ENCODE measurements at regions not wholly inside any gene's neighbourhood (a gene's known extent, or its start where the extent isn't known, plus 50 kb on each side); places are given as distances from the start of the nearest gene placed in this dataset.
"Not testable (repeated sequence)": the region's sequence is repeated elsewhere in the genome, so short reads cannot be mapped to it uniquely, and the experiment has no call there.

DNA sequence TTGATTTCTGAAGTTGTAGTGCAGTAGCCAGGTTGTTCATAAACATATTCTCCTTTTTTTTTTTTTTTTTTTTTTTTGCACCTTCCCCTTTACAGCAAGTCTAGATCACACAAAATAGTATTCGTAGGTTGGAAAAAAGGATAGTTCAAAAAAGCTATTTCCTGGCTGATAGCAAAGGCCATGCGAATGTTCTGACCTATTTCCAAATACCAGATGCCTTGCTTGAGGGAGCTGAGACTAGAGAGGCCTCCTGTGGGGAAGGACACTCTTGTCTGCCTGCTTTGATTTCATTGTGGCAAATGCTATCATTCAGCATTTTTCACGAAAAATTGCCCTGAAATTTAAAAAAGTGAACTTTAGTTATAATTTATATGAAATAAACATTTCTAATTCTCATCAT lies 111.4 kb downstream of the MAD2L1 start:
- Histone ChIP-seq H3K4me3 (no peak overlapping the region), H3K27ac (no peak overlapping the region)
- no peak for DNase-seq (ENCODE audit: low spot score)
- TF ChIP-seq, protein P1, sequence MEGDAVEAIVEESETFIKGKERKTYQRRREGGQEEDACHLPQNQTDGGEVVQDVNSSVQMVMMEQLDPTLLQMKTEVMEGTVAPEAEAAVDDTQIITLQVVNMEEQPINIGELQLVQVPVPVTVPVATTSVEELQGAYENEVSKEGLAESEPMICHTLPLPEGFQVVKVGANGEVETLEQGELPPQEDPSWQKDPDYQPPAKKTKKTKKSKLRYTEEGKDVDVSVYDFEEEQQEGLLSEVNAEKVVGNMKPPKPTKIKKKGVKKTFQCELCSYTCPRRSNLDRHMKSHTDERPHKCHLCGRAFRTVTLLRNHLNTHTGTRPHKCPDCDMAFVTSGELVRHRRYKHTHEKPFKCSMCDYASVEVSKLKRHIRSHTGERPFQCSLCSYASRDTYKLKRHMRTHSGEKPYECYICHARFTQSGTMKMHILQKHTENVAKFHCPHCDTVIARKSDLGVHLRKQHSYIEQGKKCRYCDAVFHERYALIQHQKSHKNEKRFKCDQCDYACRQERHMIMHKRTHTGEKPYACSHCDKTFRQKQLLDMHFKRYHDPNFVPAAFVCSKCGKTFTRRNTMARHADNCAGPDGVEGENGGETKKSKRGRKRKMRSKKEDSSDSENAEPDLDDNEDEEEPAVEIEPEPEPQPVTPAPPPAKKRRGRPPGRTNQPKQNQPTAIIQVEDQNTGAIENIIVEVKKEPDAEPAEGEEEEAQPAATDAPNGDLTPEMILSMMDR (IDR thresholded peaks at IDR 0.05): no peak

DNA sequence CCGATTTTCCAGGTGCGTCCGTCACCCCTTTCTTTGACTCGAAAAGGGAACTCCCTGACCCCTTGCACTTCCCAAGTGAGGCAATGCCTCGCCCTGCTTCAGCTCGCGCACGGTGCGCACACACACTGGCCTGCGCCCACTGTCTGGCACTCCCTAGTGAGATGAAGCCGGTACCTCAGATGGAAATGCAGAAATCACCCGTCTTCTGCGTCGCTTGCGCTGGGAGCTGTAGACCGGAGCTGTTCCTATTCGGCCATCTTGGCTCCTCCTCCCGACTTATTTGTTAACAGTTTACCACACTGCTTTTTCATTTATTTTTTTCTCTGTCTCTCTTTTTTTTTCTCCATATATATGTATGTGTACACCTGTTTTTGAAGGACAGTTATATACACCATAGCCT lies 112.2 kb downstream of the MAD2L1 start:
- not testable (repeated sequence) for H3K27ac ChIP-seq; DNase-seq (ENCODE audit: low spot score); H3K4me3 ChIP-seq

DNA sequence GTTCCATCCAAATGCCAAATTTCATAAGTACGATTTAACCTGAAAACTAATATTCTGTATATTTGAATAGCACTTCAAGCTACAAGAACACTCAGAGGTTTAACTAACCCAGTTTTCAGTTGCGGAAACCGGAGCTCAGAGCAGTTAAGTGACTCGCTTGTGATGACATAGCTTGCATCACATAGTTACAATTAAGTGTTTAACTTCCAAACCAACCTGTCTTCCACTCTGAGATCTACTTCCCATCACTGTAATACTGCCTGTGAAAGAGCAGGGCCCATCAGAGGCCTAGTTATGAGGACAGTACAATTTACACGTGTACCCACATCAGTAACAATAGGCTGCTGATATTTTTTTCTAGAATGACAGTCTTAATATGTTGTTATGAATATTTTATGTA lies 120.3 kb downstream of the MAD2L1 start:
- no peak overlapping the region for H3K27ac ChIP-seq
- TF ChIP-seq, protein P1 (IDR thresholded peaks at IDR 0.05): no peak

DNA sequence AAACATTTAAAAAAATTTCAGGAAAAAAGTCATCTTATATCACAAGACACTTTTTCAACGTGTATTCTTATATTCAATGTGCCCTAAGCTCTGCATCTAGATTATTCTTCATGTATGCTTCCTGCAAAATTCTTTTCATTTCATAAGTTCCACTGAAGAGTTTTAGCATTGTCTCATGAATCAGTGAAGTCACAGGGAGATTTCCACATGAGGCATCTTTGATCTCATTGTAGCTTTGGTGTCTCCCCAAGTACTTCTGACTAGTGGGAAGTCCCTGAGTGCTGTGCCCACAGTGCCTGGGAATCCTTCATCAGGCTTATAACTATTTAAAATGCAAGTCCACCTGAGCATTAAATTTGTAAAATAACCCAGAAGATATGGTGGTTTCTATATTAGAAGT lies 123.8 kb downstream of the MAD2L1 start:
- Histone ChIP-seq H3K27ac (no peak overlapping the region), H3K4me3 (no peak overlapping the region)
- no peak for DNase-seq (ENCODE audit: low spot score)
- TF ChIP-seq, protein P1 (IDR thresholded peaks at IDR 0.05): no peak

More for the DNA sequence above, 120.3 kb downstream of the MAD2L1 start:
- no peak overlapping the region for H3K4me3 ChIP-seq
- no peak for DNase-seq (ENCODE audit: low spot score)

DNA sequence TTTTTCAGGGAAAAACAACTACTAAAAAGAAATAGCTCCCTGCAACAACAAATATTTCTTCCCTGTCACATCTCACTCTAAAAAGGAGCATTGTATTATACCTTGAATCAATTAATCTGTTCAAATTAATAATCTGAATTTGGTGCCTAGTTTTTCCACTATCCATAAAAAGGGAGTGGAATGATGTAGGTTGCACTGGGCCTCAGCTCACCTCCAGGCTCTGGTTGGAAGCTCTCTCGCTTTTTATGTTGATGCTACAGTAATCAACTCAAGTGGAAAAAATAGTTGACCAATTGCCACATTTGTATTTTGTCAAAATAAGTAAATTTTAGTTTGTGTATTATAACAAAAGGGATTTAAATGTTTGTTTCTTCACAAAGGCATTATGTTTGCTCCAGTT lies 126.1 kb downstream of the MAD2L1 start:
- TF ChIP-seq, protein P1 (IDR thresholded peaks at IDR 0.05): no peak
- Histone ChIP-seq H3K27ac (no peak overlapping the region), H3K4me3 (no peak overlapping the region)
- no peak for DNase-seq (ENCODE audit: low spot score)

DNA sequence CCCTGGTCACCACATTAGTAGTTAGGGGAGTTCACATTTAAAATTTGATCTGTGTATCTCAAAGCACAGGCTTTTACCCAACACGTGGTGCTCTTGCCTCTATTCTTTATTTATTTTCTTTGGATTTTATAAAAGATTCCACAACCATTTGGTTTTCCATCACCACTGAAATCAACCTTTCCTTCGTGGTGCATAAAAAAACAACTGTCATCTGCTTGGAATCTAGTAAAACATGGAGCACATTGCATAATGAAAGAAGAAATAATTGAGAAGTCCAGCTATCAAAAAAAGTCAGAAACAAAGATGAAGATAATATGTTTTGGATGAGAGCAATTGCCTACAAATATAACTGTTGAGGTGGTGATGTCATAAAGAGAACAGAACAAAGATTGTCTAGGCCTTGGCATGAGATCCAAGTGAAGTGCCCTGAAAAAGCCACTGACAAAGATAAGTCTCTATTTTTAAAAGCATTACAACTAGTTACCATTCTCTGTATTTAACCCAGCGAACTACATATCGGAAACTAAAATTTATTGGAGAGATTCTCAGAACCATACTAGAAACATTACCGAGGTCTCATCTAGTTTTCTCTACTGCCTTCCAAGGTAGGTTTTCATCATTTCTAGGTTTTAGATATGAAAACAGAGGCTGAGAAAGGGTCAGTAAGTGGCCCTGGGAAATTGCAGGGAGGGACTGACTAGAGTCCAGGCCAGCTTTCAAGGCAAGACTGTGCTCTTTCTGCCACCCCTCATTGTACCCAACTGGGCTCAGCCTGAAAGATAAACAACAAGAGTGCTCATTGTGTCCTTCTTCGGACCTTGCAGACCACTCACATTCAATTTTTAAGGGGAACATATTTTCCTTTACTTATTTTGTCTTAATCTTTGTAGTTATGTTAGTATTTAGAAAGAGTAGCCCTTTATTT lies 127.3 kb downstream of the MAD2L1 start:
- TF ChIP-seq, protein P1 (IDR thresholded peaks at IDR 0.05): no peak
- no peak for DNase-seq (ENCODE audit: low spot score)
- Histone ChIP-seq H3K4me3 (no peak overlapping the region), H3K27ac (peak overlapping the region in 1 of 2 donors; percentile 11)

DNA sequence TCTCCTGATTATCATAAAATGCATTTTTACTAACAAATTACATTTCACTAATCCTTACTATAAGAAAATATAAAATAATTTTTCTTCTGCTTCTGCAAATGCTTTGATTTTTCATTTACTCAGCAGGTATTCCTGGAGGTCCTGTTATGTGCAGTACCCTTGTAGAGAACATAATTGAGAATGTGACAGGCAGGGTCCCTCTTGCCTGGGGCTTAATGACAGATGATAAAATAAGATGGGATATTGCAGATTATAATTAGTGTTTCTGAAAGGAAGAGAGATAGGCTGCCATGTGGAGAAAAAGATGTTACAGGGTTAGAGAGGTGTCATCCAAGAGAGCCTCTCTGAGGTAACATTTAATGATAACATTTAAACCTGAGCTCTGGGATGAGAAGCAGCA lies 128.9 kb downstream of the MAD2L1 start:
- no peak overlapping the region for H3K4me3 ChIP-seq
- DNase-seq (ENCODE audit: low spot score): no peak
- H3K27ac ChIP-seq: no peak overlapping the region
- TF ChIP-seq, protein P1 (IDR thresholded peaks at IDR 0.05): no peak

Measured in coronary artery (tissue), 2 donors.